ENCODE measurements at regions not wholly inside any gene's neighbourhood (a gene's known extent, or its start where the extent isn't known, plus 50 kb on each side); places are given as distances from the start of the nearest gene placed in this dataset.
"Not testable (repeated sequence)": the region's sequence is repeated elsewhere in the genome, so short reads cannot be mapped to it uniquely, and the experiment has no call there.

DNA sequence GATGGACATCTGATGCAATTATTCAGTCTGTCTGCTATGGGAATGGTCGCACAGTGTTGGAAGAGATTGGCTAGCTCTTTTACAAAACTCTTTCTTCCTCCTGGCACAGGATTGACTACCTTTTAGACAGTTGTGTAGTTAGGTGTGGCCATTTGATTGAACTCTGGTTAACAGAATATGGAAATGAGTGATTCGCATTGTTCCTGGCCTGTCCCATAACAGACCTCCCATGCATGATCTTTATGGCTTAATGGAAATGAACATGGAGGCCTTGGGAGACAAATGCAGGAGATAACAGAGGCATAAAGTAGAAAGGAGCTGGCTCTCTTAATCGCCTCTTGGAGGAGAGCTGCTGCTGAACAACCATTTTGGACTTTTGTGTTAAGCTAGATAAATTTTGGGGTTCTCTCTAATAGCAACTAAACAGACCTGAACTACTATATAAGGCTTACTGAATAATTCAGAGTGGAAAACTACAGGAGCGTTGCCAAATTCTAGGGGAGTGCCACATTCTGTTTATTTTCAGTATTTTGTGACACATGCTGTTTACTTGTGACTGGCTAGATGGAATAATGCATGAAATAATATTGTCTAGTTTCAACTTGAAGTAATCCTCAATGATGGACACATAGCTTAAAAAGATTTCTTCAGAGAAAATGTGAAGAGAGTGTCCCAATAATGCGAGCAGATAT is 357.7 kb upstream of the SGO1 start:
- H3K27me3 ChIP-seq (ENCODE audit: control insufficient read depth in 1 of 2, insufficient read depth in 2 of 2, low read length in 2 of 2) = no peaks in the 10 kb centered on the region
- H3K36me3 ChIP-seq (ENCODE audit: control insufficient read depth in 2 of 2, insufficient read depth in 2 of 2, low read length in 1 of 2) = no peaks in the 10 kb centered on the region
- no peak overlapping the region for H3K4me3 ChIP-seq (ENCODE audit: low read depth in 1 of 2, low read length in 2 of 2)
- no peaks in the 10 kb centered on the region for H3K9me3 ChIP-seq (ENCODE audit: control insufficient read depth in 2 of 2, insufficient read depth in 1 of 2, low read depth in 1 of 2, low read length in 1 of 2)
- WGBS, 2 donors = 82 to 89% methylated on average over 5 of the region's 5 CpGs
- H3K27ac ChIP-seq (ENCODE audit: low read depth in 2 of 2, low read length in 1 of 2) = no peak overlapping the region
- peaks cover 0 to 2% of the 10 kb centered on the region in 2 donors for H3K4me1 ChIP-seq (ENCODE audit: control insufficient read depth in 2 of 2, insufficient read depth in 2 of 2, low read length in 1 of 2)

- no peaks in the 10 kb centered on the region for H3K4me1 ChIP-seq (ENCODE audit: control insufficient read depth in 2 of 2, insufficient read depth in 2 of 2, low read length in 1 of 2)
- H3K9me3 ChIP-seq (ENCODE audit: control insufficient read depth in 2 of 2, insufficient read depth in 1 of 2, low read depth in 1 of 2, low read length in 1 of 2) = no peaks in the 10 kb centered on the region
- no peak overlapping the region for H3K4me3 ChIP-seq (ENCODE audit: low read depth in 1 of 2, low read length in 2 of 2)
- whole genome bisulfite sequencing, 2 donors = 75 to 90% methylated on average over 3 of the region's 3 CpGs
- H3K27ac ChIP-seq (ENCODE audit: low read depth in 2 of 2, low read length in 1 of 2) = no peak overlapping the region
- H3K27me3 ChIP-seq (ENCODE audit: control insufficient read depth in 1 of 2, insufficient read depth in 2 of 2, low read length in 2 of 2) = no peaks in the 10 kb centered on the region
- no peaks in the 10 kb centered on the region for H3K36me3 ChIP-seq (ENCODE audit: control insufficient read depth in 2 of 2, insufficient read depth in 2 of 2, low read length in 1 of 2)
Measured at GRCh38 chr3:20540066-20540465, 354.1 kb upstream of the SGO1 start.

GRCh38 chr3:20539666-20540065 is 353.7 kb upstream of the SGO1 start:
- 67 to 86% methylated on average over 6 of the region's 6 CpGs for WGBS, 2 donors
- H3K9me3 ChIP-seq (ENCODE audit: control insufficient read depth in 2 of 2, insufficient read depth in 1 of 2, low read depth in 1 of 2, low read length in 1 of 2) = no peaks in the 10 kb centered on the region
- no peak overlapping the region for H3K27ac ChIP-seq (ENCODE audit: low read depth in 2 of 2, low read length in 1 of 2)
- no peak overlapping the region for H3K4me3 ChIP-seq (ENCODE audit: low read depth in 1 of 2, low read length in 2 of 2)
- no peaks in the 10 kb centered on the region for H3K4me1 ChIP-seq (ENCODE audit: control insufficient read depth in 2 of 2, insufficient read depth in 2 of 2, low read length in 1 of 2)
- H3K36me3 ChIP-seq (ENCODE audit: control insufficient read depth in 2 of 2, insufficient read depth in 2 of 2, low read length in 1 of 2) = no peaks in the 10 kb centered on the region
- H3K27me3 ChIP-seq (ENCODE audit: control insufficient read depth in 1 of 2, insufficient read depth in 2 of 2, low read length in 2 of 2) = no peaks in the 10 kb centered on the region

DNA sequence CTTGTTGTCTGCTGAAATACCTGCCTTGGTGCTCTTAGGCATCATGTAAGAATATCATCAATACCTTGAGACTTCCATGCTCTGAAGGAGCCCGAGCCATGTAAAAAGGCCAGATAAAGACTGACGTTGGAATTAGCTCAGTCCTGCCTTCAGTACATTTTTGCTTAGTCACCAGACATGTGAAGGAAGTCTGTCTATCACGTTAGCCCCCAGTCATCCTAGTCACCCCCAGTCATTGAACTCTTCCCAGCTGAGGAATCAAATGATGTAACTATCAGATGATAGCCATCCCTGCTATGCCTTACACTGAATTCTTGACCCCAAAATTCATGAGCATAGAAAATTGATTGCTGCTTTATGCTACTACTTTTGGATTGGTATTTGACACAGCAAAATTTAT is 351.2 kb upstream of the SGO1 start:
- no peak overlapping the region for H3K27ac ChIP-seq (ENCODE audit: low read depth in 2 of 2, low read length in 1 of 2)
- no peak overlapping the region for H3K4me3 ChIP-seq (ENCODE audit: low read depth in 1 of 2, low read length in 2 of 2)
- no peaks in the 10 kb centered on the region for H3K36me3 ChIP-seq (ENCODE audit: control insufficient read depth in 2 of 2, insufficient read depth in 2 of 2, low read length in 1 of 2)
- H3K4me1 ChIP-seq (ENCODE audit: control insufficient read depth in 2 of 2, insufficient read depth in 2 of 2, low read length in 1 of 2) = no peaks in the 10 kb centered on the region
- H3K9me3 ChIP-seq (ENCODE audit: control insufficient read depth in 2 of 2, insufficient read depth in 1 of 2, low read depth in 1 of 2, low read length in 1 of 2) = no peaks in the 10 kb centered on the region
- no peaks in the 10 kb centered on the region for H3K27me3 ChIP-seq (ENCODE audit: control insufficient read depth in 1 of 2, insufficient read depth in 2 of 2, low read length in 2 of 2)
- WGBS, 2 donors = 69 to 72% methylated on average over 3 of the region's 3 CpGs

- Histone ChIP-seq H3K4me1 (ENCODE audit: control insufficient read depth in 2 of 2, insufficient read depth in 2 of 2, low read length in 1 of 2) (no peaks in the 10 kb centered on the region), H3K4me3 (ENCODE audit: low read depth in 1 of 2, low read length in 2 of 2) (no peak overlapping the region), H3K9me3 (ENCODE audit: control insufficient read depth in 2 of 2, insufficient read depth in 1 of 2, low read depth in 1 of 2, low read length in 1 of 2) (no peaks in the 10 kb centered on the region), H3K27ac (ENCODE audit: low read depth in 2 of 2, low read length in 1 of 2) (no peak overlapping the region), H3K36me3 (ENCODE audit: control insufficient read depth in 2 of 2, insufficient read depth in 2 of 2, low read length in 1 of 2) (no peaks in the 10 kb centered on the region), H3K27me3 (ENCODE audit: control insufficient read depth in 1 of 2, insufficient read depth in 2 of 2, low read length in 2 of 2) (no peaks in the 10 kb centered on the region)
- WGBS, 2 donors = 77 to 91% methylated on average over 5 of the region's 5 CpGs
Measured at GRCh38 chr3:20529911-20530310, 343.9 kb upstream of the SGO1 start.

- Histone ChIP-seq H3K4me1 (ENCODE audit: control insufficient read depth in 2 of 2, insufficient read depth in 2 of 2, low read length in 1 of 2) (no peaks in the 10 kb centered on the region), H3K27ac (ENCODE audit: low read depth in 2 of 2, low read length in 1 of 2) (no peak overlapping the region), H3K9me3 (ENCODE audit: control insufficient read depth in 2 of 2, insufficient read depth in 1 of 2, low read depth in 1 of 2, low read length in 1 of 2) (no peaks in the 10 kb centered on the region), H3K36me3 (ENCODE audit: control insufficient read depth in 2 of 2, insufficient read depth in 2 of 2, low read length in 1 of 2) (no peaks in the 10 kb centered on the region), H3K4me3 (ENCODE audit: low read depth in 1 of 2, low read length in 2 of 2) (no peak overlapping the region), H3K27me3 (ENCODE audit: control insufficient read depth in 1 of 2, insufficient read depth in 2 of 2, low read length in 2 of 2) (no peaks in the 10 kb centered on the region)
- WGBS, 2 donors = 54% methylated on average over 5 of the region's 5 CpGs
Measured at GRCh38 chr3:20528180-20528770, 342.3 kb upstream of the SGO1 start.

- no peaks in the 10 kb centered on the region for H3K36me3 ChIP-seq (ENCODE audit: control insufficient read depth in 2 of 2, insufficient read depth in 2 of 2, low read length in 1 of 2)
- WGBS, 2 donors = 48 to 56% methylated on average over 1 of the region's 1 CpG
Measured at GRCh38 chr3:20527368-20527767, 341.4 kb upstream of the SGO1 start.

GRCh38 chr3:20524328-20524727 is 338.3 kb upstream of the SGO1 start:
- H3K27me3 ChIP-seq (ENCODE audit: control insufficient read depth in 1 of 2, insufficient read depth in 2 of 2, low read length in 2 of 2) = no peaks in the 10 kb centered on the region
- no peak overlapping the region for H3K4me3 ChIP-seq (ENCODE audit: low read depth in 1 of 2, low read length in 2 of 2)
- no peak overlapping the region for H3K27ac ChIP-seq (ENCODE audit: low read depth in 2 of 2, low read length in 1 of 2)
- H3K9me3 ChIP-seq (ENCODE audit: control insufficient read depth in 2 of 2, insufficient read depth in 1 of 2, low read depth in 1 of 2, low read length in 1 of 2) = peaks cover 0 to 2% of the 10 kb centered on the region in 2 donors
- no peaks in the 10 kb centered on the region for H3K4me1 ChIP-seq (ENCODE audit: control insufficient read depth in 2 of 2, insufficient read depth in 2 of 2, low read length in 1 of 2)
- no peaks in the 10 kb centered on the region for H3K36me3 ChIP-seq (ENCODE audit: control insufficient read depth in 2 of 2, insufficient read depth in 2 of 2, low read length in 1 of 2)

More at GRCh38 chr3:20527368-20527767, 341.4 kb upstream of the SGO1 start:
- no peaks in the 10 kb centered on the region for H3K4me1 ChIP-seq (ENCODE audit: control insufficient read depth in 2 of 2, insufficient read depth in 2 of 2, low read length in 1 of 2)
- H3K9me3 ChIP-seq (ENCODE audit: control insufficient read depth in 2 of 2, insufficient read depth in 1 of 2, low read depth in 1 of 2, low read length in 1 of 2) = peaks cover 0 to 2% of the 10 kb centered on the region in 2 donors
- H3K27me3 ChIP-seq (ENCODE audit: control insufficient read depth in 1 of 2, insufficient read depth in 2 of 2, low read length in 2 of 2) = no peaks in the 10 kb centered on the region
- H3K27ac ChIP-seq (ENCODE audit: low read depth in 2 of 2, low read length in 1 of 2) = no peak overlapping the region
- no peak overlapping the region for H3K4me3 ChIP-seq (ENCODE audit: low read depth in 1 of 2, low read length in 2 of 2)

- H3K9me3 ChIP-seq (ENCODE audit: control insufficient read depth in 2 of 2, insufficient read depth in 1 of 2, low read depth in 1 of 2, low read length in 1 of 2) = peaks cover 0 to 2% of the 10 kb centered on the region in 2 donors
Measured at GRCh38 chr3:20523293-20523692, 337.3 kb upstream of the SGO1 start.

GRCh38 chr3:20517316-20517715 is 331.3 kb upstream of the SGO1 start:
- not testable (repeated sequence) for H3K4me1 ChIP-seq (ENCODE audit: control insufficient read depth in 2 of 2, insufficient read depth in 2 of 2, low read length in 1 of 2); H3K9me3 ChIP-seq (ENCODE audit: control insufficient read depth in 2 of 2, insufficient read depth in 1 of 2, low read depth in 1 of 2, low read length in 1 of 2); H3K36me3 ChIP-seq (ENCODE audit: control insufficient read depth in 2 of 2, insufficient read depth in 2 of 2, low read length in 1 of 2); H3K27me3 ChIP-seq (ENCODE audit: control insufficient read depth in 1 of 2, insufficient read depth in 2 of 2, low read length in 2 of 2); H3K4me3 ChIP-seq (ENCODE audit: low read depth in 1 of 2, low read length in 2 of 2); H3K27ac ChIP-seq (ENCODE audit: low read depth in 2 of 2, low read length in 1 of 2)
- WGBS, 2 donors = 91 to 94% methylated on average over 10 of the region's 10 CpGs

More at GRCh38 chr3:20523293-20523692, 337.3 kb upstream of the SGO1 start:
- Histone ChIP-seq H3K27ac (ENCODE audit: low read depth in 2 of 2, low read length in 1 of 2) (no peak overlapping the region), H3K27me3 (ENCODE audit: control insufficient read depth in 1 of 2, insufficient read depth in 2 of 2, low read length in 2 of 2) (no peaks in the 10 kb centered on the region), H3K4me3 (ENCODE audit: low read depth in 1 of 2, low read length in 2 of 2) (no peak overlapping the region), H3K4me1 (ENCODE audit: control insufficient read depth in 2 of 2, insufficient read depth in 2 of 2, low read length in 1 of 2) (no peaks in the 10 kb centered on the region), H3K36me3 (ENCODE audit: control insufficient read depth in 2 of 2, insufficient read depth in 2 of 2, low read length in 1 of 2) (no peaks in the 10 kb centered on the region)
